ENCODE measurements at regions not wholly inside any gene's neighbourhood (a gene's known extent, or its start where the extent isn't known, plus 50 kb on each side); places are given as distances from the start of the nearest gene placed in this dataset.

- TF ChIP-seq CTCF (IDR thresholded peaks at IDR 0.05) (no peak), EZH2phosphoT487 (IDR thresholded peaks at IDR 0.05) (no peak), EZH2 (IDR thresholded peaks at IDR 0.05) (no peak)
These were observed 189.4 kb upstream of the DYRK2 start for GRCh38 chr12:67459173-67459572.
